ENCODE measurements at regions not wholly inside any gene's neighbourhood (a gene's known extent, or its start where the extent isn't known, plus 50 kb on each side); places are given as distances from the start of the nearest gene placed in this dataset.

GRCh38 chr10:131738396-131738735 lies 162.4 kb upstream of the PPP2R2D start:
- TF ChIP-seq CTCF (conservative IDR thresholded peaks at IDR 0.05; ENCODE audit: low read depth, low read length) (no peak), EZH2 (IDR thresholded peaks at IDR 0.05; ENCODE audit: borderline replicate concordance, low read depth, low read length, poor library complexity, severe bottlenecking) (no peak)
